Fibroblast of gingiva (primary cell): ENCODE measurements at regions not wholly inside any gene's neighbourhood (a gene's known extent, or its start where the extent isn't known, plus 50 kb on each side); places are given as distances from the start of the nearest gene placed in this dataset.
A peak's percentile ranks its signal among the peaks of the same experiment; 100 is the strongest.
"Not testable (repeated sequence)": the region's sequence is repeated elsewhere in the genome, so short reads cannot be mapped to it uniquely, and the experiment has no call there.

ENCODE experiments used
- DNase-seq: peaks from one replicate; pipeline ENCODE4 v3.0.0-alpha.2; 2011; ENCODE audit warnings: low read depth

DNA sequence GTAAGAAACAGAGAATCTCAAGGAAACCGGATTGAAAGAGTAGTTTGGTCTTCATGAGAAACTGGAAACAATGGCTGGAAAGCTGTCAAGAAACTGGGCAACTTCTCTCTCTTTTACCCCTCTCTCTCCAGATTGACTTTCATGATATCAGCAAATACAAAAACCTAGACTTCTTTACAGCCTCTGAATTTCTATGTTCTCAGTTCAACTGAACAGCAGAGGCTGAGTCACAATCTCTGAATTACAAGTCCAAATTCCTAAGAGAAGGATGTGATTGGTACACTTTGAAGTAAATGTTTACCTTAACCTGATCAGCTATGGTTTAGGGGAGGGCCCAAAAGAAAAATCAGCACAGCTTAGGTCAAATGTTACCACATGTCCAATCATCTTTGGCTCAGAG lies 974.9 kb downstream of the RPA4 start:
- DNase-seq = no peak

DNA sequence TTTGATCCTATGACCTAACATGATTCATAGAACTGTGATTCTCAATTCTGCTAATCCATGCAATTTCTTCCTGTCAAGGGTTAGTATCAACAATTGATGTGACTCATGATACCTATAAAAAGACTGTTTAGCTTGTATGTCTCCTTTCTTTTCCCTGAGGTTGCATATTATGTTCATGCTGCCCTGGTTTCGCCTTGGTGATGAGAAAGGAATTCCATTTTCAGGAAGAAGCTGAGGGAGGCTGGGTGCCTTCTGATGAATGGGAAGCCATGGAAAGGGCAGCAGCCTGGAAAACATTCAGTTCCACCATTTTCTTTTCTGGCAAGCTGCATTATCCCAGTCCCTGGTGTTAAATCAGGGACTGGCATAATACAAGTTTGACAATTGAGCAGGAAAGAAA lies 976.5 kb downstream of the RPA4 start:
- DNase-seq = no peak

DNA sequence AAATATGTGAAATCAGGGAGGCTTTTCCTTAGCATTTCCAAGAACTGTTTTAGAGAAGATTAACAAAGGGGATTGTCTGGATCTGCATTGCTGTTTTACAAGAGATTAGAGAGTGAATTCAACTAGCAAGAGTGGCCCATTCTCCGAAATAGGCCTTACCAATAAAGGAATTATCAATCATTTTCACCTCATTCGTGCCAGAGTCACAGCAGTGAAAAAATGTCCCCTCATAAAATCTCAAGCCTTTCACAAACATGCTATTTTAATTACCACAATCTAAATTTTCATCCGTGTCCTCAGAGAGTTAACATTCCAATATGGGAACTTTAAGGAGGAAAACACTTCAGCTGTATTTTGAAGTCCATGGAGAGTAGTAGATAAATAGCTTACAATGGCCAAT lies 979.6 kb downstream of the RPA4 start:
- no peak for DNase-seq

DNA sequence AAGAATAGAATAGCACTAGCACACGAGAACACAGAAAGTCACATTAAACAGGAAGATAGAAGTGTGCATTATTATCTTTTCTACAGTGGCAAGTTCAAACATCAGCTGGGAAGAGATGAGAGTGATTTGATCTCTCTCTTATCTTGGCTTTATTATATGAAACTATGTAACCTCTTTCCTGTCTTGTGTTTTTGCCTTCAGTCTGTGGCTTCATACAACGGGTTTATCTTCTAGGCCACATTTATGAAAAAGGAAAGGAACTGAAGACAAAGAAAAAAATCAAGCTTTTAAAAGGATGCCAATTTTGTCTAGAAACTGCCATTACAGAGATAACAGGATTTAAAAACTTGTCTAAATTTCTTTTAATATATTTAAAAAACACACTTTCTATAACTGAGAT lies 983.6 kb downstream of the RPA4 start:
- no peak for DNase-seq

DNA sequence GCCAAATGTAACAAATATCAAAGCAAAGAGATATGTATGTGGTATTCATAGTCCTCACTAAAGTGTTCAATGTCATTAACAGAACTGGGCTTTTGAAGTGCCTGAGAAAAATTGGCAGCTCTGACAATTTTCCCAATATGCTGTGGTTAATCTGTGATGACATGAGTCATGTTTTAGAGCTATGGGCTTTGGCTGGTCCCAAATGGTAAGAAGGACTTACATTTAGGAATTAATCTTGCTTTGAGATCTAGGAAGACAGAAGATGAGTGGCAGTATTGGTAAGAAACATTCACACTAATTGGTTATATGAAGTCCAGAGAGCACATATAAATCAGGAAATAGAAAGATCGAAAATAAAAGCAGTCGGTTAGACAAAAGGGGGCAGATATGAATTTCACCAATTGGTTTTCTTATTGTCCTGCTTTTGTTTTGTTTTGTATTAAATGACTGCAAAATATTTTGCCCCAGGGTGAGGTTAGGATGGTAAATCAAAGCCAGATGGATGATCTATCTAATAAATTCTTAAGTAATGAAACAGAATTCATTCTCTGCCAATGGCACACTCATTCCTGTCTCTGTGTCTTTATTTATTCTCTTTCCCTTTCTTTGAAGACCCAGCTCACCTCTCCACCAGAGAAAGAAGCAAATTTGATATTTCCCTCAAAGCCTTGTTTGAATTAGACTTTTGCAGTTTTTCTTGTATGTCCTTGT lies 993.1 kb downstream of the RPA4 start:
- DNase-seq = peak; percentile 39

DNA sequence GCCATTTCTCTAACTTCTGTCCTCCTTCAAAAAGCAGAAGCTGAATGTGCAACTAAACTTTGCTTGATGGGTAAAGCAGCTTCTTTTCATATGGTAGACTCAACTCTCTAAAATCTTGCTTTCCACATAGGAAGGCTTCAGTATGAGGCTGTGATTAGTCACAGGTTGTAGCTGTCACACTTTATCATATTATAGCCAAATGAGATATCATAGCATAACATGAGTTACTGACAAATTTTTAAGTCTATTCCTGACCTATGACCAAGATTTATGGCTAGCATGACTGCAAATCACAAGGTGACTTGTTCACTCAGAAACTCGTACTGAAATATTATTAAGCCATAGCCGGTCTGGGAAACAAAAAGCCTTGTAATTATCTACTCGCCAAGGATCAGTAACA lies 998.6 kb downstream of the RPA4 start:
- DNase-seq = no peak

DNA sequence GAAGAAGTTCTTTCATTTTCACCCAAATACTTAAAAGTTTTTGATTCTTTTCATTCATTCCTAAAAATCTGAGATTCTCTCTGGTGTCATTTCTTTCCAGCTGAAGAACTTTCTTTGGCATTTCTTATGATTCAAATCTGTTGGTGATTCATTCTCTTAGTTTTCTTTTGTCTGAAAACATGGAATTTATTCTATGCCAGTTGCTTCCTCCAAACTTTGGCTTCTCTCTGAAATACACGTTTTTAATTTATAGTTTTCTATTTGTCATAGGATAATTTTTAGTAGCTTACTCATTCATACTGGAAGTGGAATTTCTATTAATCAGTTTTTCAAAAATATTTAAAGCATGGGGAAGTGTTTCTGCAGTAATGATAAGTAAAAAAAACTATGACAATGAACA lies 1012.0 kb downstream of the RPA4 start:
- DNase-seq = peak; percentile 1

DNA sequence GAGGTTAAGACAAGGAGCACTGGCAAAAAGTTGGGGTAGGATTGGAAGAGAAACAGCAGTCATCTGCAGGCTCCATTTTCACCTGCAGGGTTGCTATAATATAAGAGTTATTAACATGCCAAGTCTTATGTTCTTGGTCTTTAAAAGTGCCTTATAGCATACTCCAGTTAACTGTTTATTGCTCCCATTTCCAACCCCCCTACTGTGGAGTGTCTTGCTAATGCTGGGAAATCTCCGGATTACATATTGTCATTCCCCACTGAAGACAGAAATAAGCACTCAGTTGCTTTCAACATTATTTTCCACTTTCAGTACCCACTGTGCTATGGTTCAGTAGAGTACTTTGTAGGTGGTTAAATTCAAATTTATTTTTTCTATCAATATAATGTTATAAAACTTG lies 1014.3 kb downstream of the RPA4 start:
- DNase-seq = no peak

DNA sequence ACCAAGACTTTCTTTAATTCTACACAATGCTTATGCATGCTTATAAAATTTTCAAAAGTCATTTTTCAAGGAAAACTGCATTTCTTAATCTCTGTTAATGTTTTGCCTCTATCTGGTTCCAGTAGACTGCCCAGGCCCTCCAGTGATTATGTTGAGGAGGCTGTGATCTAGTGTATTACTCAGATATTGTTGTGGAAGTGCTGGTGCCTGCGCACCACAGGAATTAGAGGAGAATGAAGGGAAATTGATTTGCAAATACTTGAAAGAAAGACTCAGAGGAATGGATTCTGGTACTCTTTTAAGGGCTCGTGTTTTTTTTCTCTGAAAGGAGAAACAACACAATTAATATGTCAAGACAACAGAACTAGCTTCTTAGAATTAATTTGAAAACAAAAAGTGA lies 1015.1 kb downstream of the RPA4 start:
- peak; percentile 1 for DNase-seq

DNA sequence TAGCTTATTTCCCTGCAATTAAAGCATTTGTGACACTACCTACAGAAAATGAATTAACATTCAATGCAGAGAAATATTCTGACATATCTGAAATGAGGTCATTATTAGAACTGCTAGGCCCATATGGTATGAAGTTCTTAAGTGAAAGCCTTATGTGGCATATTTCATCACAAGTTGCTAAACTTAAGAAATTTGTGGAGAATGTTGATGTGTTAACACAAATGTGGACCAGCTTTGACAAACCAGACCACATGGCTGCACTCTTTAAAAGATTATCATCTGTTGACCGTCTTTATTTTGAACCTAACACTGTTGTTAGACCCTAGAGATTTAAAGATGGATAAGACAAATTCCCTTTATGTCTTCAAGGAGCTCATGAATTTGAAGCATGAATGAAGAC lies 1024.1 kb downstream of the RPA4 start:
- DNase-seq = no peak

DNA sequence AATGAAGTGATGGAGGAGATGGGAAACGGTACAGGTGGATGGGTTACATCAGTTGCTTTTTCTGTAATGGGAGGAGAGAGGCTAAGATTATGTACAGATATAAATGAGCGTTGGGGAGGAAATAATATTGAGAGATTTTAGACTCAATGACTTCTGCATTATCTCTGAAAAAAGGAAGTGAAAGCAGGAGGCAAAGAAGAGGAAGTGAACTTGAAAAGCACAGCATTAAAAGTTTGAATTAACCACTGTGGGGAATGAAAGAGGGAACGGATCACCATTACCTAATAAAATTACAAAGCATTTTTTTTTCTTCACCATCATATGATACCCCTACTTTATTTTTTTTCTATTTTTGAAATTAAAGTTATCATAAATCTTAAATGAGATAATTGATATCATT lies 1025.5 kb downstream of the RPA4 start:
- no peak for DNase-seq

DNA sequence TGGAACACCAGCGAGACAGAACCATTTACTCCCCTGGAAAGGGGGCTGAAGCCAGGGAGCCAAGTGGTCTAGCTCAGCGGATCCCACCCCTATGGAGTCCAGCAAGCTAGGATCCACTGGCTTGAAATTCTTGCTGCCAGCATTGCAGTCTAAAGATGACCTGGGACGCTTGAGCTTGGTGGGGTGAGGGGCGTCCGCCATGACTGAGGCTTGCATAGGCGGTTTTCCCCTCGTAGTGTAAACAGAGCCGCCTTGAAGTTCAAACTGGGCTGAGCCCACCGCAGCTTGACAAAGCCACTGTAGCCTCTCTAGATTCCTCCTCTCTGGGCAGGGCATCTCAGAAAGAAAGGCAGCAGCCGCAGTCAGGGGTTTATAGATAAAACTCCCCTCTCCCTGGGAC lies 1031.7 kb downstream of the RPA4 start:
- not testable (repeated sequence) for DNase-seq

DNA sequence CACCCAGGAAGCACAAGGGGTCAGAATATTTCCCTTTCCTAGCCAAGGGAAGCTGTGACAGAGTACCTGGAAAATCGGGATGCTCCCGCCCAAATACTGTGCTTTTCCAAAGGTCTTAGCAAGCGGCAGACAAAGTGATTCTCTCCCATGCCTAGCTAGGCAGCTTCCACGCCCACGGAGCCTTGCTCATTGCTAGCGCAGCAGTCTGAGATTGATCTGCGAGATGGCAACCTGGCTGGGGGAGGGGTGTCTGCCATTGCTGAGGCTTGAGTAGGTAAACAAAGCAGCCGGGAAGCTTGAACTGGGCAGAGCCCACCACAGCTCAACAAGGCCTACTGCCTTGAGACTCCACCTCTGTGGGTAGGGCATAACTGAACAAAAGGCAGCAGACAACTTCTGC lies 1037.5 kb downstream of the RPA4 start:
- not testable (repeated sequence) for DNase-seq

DNA sequence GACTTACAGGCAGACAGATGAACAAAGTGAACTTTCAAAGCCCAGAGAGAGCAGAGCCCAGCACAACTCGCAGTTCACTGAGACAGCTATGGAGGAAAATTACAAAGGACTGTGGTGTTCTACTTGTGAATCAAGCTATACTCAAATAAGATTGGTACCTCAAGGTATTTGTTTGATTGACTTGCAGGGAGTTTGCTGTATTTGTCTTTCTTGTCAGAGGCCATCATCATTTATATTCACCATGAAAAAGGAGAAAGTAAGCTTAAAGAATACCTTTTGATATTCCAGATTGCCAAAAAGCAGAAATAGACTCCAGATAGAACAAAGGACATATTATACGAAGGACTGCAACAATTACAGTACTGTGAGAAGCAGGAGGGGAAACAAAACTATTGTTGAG lies 1047.9 kb downstream of the RPA4 start:
- no peak for DNase-seq

DNA sequence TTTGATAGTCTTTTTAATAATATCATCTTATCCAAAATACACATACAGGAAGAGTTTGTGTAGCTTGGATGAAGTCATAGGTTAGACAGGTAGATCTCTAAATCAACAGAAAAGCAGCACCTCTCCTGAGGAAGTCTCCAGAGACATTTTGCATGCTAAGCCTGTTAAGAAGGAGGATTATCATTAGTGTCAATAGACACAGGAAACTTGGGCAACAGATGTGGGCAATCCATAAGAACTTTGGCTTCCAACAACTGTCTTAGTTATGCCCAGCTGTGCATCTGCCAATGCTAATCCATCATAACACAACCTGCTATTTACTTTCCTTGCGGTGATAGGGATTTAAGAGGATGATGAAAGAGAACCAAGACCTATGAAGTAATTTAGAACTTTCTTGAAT lies 1052.6 kb downstream of the RPA4 start:
- no peak for DNase-seq

DNA sequence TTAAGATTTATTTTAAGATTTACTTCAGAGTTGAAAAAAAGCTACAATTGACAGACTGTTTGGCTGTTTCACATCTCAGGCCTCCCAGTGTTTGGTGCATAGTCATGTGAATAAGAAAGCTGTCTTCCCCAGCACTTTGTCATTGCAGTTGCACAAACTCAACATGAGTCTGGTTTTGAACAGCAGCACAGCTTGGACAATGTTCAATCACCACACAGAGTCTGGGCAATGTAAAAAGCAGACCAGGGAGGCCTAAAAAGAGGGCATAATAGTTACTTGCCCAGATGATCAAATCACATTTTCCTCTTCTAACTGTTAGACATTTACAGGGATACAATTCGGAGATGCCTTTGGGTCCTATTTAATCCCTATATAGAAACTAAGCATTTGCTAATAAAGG lies 1055.0 kb downstream of the RPA4 start:
- no peak for DNase-seq

DNA sequence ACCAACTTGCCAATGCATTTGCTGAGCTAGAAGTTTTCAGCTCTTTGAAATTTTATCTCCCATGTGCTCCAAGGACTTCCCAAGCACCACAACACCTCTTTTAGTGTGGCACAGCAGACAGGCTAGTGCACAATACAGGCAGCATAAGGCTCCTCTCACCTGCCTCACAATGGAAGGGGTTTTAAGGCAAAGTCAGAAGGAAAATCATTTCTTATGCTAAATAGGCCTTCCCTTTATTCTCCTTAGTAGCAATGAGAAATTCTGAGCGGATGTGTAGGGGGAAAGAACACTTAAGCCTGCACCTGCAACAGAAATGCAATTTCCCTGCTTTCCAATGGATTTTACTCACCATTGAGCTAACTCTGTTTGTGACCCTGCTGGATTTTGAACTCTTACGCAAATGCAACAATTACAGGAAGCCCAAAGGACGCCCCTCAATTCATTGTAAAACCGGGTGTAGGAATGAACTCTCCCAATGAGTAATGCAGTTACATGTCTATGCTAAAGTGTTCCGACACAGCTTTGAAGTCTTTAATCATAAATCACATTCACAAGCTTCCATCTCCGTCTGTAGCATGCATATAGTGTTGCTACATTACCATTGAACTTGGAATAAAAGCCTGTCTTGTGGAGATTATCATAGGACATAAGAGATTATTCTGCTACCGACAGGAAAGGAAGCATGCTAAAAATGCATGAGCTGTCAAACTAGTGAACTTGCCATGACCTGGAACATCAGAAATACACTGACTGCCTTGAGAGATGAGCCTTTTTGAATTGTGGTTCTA lies 1084.9 kb downstream of the RPA4 start:
- no peak for DNase-seq

DNA sequence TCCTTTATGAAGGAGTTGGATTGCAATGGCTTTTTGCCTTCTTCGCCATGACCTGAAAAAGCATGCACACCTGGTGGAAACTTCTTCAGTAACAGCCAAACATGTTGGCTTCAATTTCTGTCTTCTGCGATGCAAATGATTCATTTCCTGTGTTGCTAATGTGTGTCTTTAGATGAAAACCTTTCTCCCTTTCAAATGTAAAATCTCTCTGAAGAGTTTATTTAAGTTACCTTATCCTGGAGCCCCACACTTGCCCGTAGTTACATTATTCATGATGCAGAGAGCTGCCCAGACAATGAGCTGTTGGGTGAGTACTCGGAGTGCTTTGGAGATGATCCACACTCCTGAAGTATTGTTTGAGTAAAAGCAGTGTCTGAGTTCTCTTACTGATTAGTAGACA lies 1100.9 kb downstream of the RPA4 start:
- no peak for DNase-seq

DNA sequence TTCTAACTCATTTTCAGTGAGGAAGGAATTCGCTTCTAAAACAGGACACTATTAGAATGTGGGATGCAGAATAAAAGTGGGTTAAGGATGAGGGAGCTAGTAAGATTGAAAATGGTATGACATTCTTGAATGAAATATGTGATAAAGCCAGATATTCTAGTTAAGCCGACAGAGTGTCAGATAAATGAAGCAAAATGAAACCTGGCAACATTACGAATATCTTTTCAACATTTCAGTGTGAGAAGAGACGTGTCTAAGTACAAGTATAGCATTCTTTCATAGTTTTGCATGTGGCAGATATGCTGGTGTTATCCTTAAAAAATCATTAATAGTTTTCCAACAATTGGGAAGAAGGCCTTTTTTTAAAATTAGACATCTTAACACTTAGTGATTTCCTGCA lies 1101.4 kb downstream of the RPA4 start:
- DNase-seq = no peak

DNA sequence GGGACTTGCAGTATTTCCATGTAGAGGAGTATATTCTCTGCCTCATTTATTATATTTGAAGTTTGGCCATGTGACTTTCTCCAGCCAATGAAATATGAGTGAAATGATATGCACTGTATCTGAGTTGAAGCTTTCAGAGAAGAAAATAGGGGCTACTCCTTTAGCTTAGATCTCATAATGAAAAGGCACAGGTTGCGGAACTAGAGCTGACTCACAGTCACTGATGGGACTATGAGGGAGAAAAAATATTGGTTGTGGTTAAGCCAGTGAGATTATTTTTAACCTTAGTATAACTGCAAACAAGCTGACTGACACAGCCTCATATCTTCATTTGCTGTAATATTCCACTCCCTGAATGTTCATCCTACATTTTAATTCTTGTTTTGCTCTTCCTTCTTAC lies 1104.3 kb downstream of the RPA4 start:
- no peak for DNase-seq

DNA sequence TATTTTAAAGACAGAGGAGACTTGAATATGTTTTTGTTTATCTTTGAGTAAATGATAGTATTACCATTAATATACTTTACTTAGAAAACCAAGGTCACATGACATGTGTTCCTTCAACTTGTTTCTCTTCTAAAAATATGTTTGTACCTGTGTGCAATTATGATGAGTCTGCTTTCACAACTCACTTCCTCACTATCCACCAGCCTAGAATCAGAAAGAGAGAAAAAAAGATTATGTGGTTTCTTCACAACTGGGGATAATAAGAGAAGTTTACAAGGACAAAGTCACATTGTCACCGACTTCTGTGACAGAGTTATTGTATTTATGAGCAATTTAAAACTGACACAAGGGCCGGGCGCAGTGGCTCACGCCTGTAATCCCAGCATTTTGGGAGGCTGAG lies 1112.1 kb downstream of the RPA4 start:
- DNase-seq = no peak

DNA sequence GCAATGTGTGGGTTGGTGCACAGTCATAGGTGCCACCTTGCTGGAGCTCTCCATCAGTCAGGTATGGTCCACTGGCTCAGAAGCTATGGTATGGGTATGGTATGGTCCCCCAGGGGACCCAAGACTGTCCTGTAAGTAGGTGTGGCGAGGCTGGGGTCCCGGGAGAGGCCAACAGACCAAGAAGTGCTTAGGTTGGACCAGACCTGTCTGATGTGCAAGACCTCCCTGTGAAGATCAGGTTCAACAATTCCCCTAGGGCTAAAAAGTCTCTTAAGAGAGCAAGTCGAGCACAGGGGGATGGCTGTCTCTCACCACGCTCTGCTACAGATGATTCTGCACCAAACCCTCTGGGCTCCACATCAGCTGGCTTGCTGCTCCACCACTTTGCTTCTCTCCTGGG lies 1145.0 kb downstream of the RPA4 start:
- no peak for DNase-seq

DNA sequence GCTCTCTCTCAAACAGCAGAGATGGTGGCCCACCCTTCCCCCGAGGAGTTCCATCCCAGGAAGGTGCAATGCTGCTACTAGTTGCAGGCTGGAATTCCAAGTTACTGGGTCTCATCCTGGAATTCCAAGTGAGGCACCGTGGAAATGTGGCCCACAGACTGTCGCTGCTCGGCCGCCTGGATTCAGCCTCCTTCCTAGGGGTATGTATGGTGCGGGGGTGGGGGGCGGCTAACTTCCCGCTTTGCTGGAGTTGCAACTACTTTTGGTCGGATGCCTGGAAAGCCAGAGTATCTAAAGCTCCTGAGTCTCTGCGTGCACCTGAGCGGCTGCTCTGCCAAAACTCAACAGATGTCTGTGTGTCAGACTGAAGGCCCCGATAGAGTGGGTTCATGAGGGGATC lies 1146.2 kb downstream of the RPA4 start:
- no peak for DNase-seq

DNA sequence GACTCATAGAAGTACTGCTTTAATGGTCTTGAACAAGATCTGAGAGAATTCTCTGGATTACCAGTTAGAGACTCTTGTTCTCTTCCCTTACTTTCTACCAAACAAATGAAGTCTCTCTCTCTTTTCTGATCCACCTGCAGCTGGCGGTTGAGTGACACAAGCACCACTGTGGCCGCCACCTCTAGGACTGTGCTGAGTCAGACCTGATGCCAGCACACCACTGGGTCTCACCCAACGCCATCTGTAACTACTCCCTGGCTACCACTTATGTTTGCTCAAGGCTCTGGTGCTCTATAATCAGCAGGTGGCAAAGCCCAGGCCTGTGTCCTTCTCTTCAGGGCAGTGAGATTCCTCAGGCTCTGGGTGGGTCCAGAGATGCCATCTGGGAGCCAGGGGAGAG lies 1173.5 kb downstream of the RPA4 start:
- no peak for DNase-seq
